ENCODE measurements at regions not wholly inside any gene's neighbourhood (a gene's known extent, or its start where the extent isn't known, plus 50 kb on each side); places are given as distances from the start of the nearest gene placed in this dataset.

- H3K4me3 ChIP-seq: no peak overlapping the region
- DNase-seq (ENCODE audit: low spot score): no peak
- TF ChIP-seq CTCF (IDR thresholded peaks at IDR 0.05): no peak
- H3K27ac ChIP-seq: no peak overlapping the region
Observed at GRCh38 chr18:77329651-77330050, 80.0 kb downstream of the GALR1 start.

GRCh38 chr18:77334876-77335275 is 85.2 kb downstream of the GALR1 start:
- Histone ChIP-seq H3K4me3 (no peak overlapping the region), H3K27ac (no peak overlapping the region)
- no peak for DNase-seq (ENCODE audit: low spot score)
- TF ChIP-seq CTCF (IDR thresholded peaks at IDR 0.05): no peak

GRCh38 chr18:77337604-77338003 is 88.0 kb downstream of the GALR1 start:
- no peak for TF ChIP-seq CTCF (IDR thresholded peaks at IDR 0.05)
- Histone ChIP-seq H3K27ac (no peak overlapping the region), H3K4me3 (no peak overlapping the region)
- no peak for DNase-seq (ENCODE audit: low spot score)

- H3K27ac ChIP-seq: no peak overlapping the region
- DNase-seq (ENCODE audit: low spot score): no peak
- H3K4me3 ChIP-seq: no peak overlapping the region
- no peak for TF ChIP-seq CTCF (IDR thresholded peaks at IDR 0.05)
Observed at GRCh38 chr18:77339093-77339492, 89.4 kb downstream of the GALR1 start.

GRCh38 chr18:77339623-77340022 is 90.0 kb downstream of the GALR1 start:
- no peak overlapping the region for H3K4me3 ChIP-seq
- H3K27ac ChIP-seq: no peak overlapping the region
- no peak for TF ChIP-seq CTCF (IDR thresholded peaks at IDR 0.05)
- no peak for DNase-seq (ENCODE audit: low spot score)

- no peak for TF ChIP-seq CTCF (IDR thresholded peaks at IDR 0.05)
- Histone ChIP-seq H3K27ac (no peak overlapping the region), H3K4me3 (no peak overlapping the region)
- no peak for DNase-seq (ENCODE audit: low spot score)
Observed at GRCh38 chr18:77340815-77341214, 91.2 kb downstream of the GALR1 start.

- Histone ChIP-seq H3K4me3 (no peak overlapping the region), H3K27ac (no peak overlapping the region)
- no peak for TF ChIP-seq CTCF (IDR thresholded peaks at IDR 0.05)
- no peak for DNase-seq (ENCODE audit: low spot score)
Observed at GRCh38 chr18:77341527-77342325, 92.1 kb downstream of the GALR1 start.

All from coronary artery (tissue), 2 donors.